UCSD-AML1 (cell line): ENCODE measurements at regions not wholly inside any gene's neighbourhood (a gene's known extent, or its start where the extent isn't known, plus 50 kb on each side); places are given as distances from the start of the nearest gene placed in this dataset.

Source experiments
- DNase-seq: peaks from one replicate; lab custom pipeline; 2025; ENCODE audit not compliant: unreplicated experiment; lab: John Stamatoyannopoulos, UW

GRCh38 chr2:51734115-51734514 is 702.2 kb upstream of the NRXN1 start:
- DNase-seq: no peak

- no peak for DNase-seq
Observed at GRCh38 chr2:51723691-51724090, 691.8 kb upstream of the NRXN1 start.

- DNase-seq: no peak
Observed at GRCh38 chr2:51722311-51722710, 690.4 kb upstream of the NRXN1 start.

GRCh38 chr2:51720826-51721225 is 688.9 kb upstream of the NRXN1 start:
- no peak for DNase-seq

GRCh38 chr2:51718881-51719280 is 686.9 kb upstream of the NRXN1 start:
- no peak for DNase-seq

GRCh38 chr2:51717312-51717711 is 685.4 kb upstream of the NRXN1 start:
- DNase-seq: no peak

GRCh38 chr2:51711766-51712165 is 679.8 kb upstream of the NRXN1 start:
- DNase-seq: no peak

GRCh38 chr2:51710222-51710621 is 678.3 kb upstream of the NRXN1 start:
- DNase-seq: peak; percentile 7

GRCh38 chr2:51707625-51708024 is 675.7 kb upstream of the NRXN1 start:
- DNase-seq: no peak

GRCh38 chr2:51706220-51706619 is 674.3 kb upstream of the NRXN1 start:
- no peak for DNase-seq

GRCh38 chr2:51705417-51705816 is 673.5 kb upstream of the NRXN1 start:
- no peak for DNase-seq

GRCh38 chr2:51698021-51698420 is 666.1 kb upstream of the NRXN1 start:
- DNase-seq: no peak

GRCh38 chr2:51697095-51697494 is 665.2 kb upstream of the NRXN1 start:
- no peak for DNase-seq

- no peak for DNase-seq
Observed at GRCh38 chr2:51695531-51695930, 663.6 kb upstream of the NRXN1 start.

- no peak for DNase-seq
Observed at GRCh38 chr2:51693640-51694039, 661.7 kb upstream of the NRXN1 start.

GRCh38 chr2:51681854-51682253 is 649.9 kb upstream of the NRXN1 start:
- DNase-seq: no peak

- DNase-seq: no peak
Observed at GRCh38 chr2:51673628-51674027, 641.7 kb upstream of the NRXN1 start.

- DNase-seq: no peak
Observed at GRCh38 chr2:51667679-51668078, 635.7 kb upstream of the NRXN1 start.

GRCh38 chr2:51662187-51662586 is 630.3 kb upstream of the NRXN1 start:
- no peak for DNase-seq

GRCh38 chr2:51657849-51658248 is 625.9 kb upstream of the NRXN1 start:
- DNase-seq: no peak

- no peak for DNase-seq
Observed at GRCh38 chr2:51650769-51651168, 618.8 kb upstream of the NRXN1 start.

- no peak for DNase-seq
Observed at GRCh38 chr2:51649366-51649765, 617.4 kb upstream of the NRXN1 start.

- no peak for DNase-seq
Observed at GRCh38 chr2:51638811-51639210, 606.9 kb upstream of the NRXN1 start.

GRCh38 chr2:51633073-51633472 is 601.1 kb upstream of the NRXN1 start:
- DNase-seq: no peak
